MCF 10A (cell line): ENCODE measurements at regions not wholly inside any gene's neighbourhood (a gene's known extent, or its start where the extent isn't known, plus 50 kb on each side); places are given as distances from the start of the nearest gene placed in this dataset.

Experiments used
- BruUV-seq: library from RNA; stranded (reverse); fragments of 400-500 nt; replicated peaks from 2 replicates; lab custom pipeline; 2021; lab: Mats Ljungman, UMichigan
- CTCF ChIA-PET: fragments of 300-600 bp; sonication (Branson Sonifier 250); formaldehyde crosslinking; extraction: SDS; loops from one replicate; lab custom pipeline; 2021; ENCODE audit warnings: antibody characterized with exemption, inconsistent platforms; lab: Yijun Ruan, JAX
- POLR2A ChIA-PET: fragments of 300-600, 350-650 bp; sonication (Branson Sonifier 250); formaldehyde crosslinking; extraction: SDS; loops from one replicate; lab custom pipeline; 2020; ENCODE audit warnings: antibody characterized with exemption, inconsistent platforms; lab: Yijun Ruan, JAX
- DNase-seq: peaks from one replicate; pipeline ENCODE4 v3.0.0-alpha.2; 2018; ENCODE audit not compliant: unreplicated experiment
- H3K27ac Mint-ChIP-seq: one replicate; pipeline ENCODE4 v1.8.0; 2022; ENCODE audit warnings: mild to moderate bottlenecking, low read depth, mixed read lengths; ENCODE audit not compliant: unreplicated experiment
- H3K27me3 Mint-ChIP-seq: one replicate; pipeline ENCODE4 v1.8.0; 2022; ENCODE audit warnings: mixed read lengths; ENCODE audit not compliant: insufficient read depth, unreplicated experiment
- H3K36me3 Mint-ChIP-seq: one replicate; pipeline ENCODE4 v1.8.0; 2022; ENCODE audit warnings: mild to moderate bottlenecking, moderate library complexity, mixed read lengths; ENCODE audit not compliant: insufficient read depth, unreplicated experiment
- H3K4me1 Mint-ChIP-seq: one replicate; pipeline ENCODE4 v1.8.0; 2022; ENCODE audit warnings: mixed read lengths; ENCODE audit not compliant: insufficient read depth, unreplicated experiment
- H3K4me3 Mint-ChIP-seq: one replicate; pipeline ENCODE4 v1.8.0; 2022; ENCODE audit warnings: mild to moderate bottlenecking, moderate library complexity, mixed read lengths; ENCODE audit not compliant: unreplicated experiment
- H3K9me3 Mint-ChIP-seq: one replicate; pipeline ENCODE4 v1.8.0; 2022; ENCODE audit warnings: mixed read lengths; ENCODE audit not compliant: unreplicated experiment
- CTCF ChIP-seq: fragments of 200-600 bp; IDR thresholded peaks from one replicate; pipeline ENCODE4 v1.8.0; 2022; ENCODE audit warnings: antibody characterized with exemption, mild to moderate bottlenecking; ENCODE audit not compliant: unreplicated experiment
- intact Hi-C: fragments of 100-400 bp; cut with micrococcal nuclease; formaldehyde crosslinking; loops from 2 replicates; pipeline ENCODE4 v1.14.1; 2022

GRCh38 chr15:91599261-91599660 is 254.2 kb upstream of the SLCO3A1 start:
- intact Hi-C loops: no loop called here
- no peak for TF ChIP-seq CTCF
- ChIA-PET CTCF (no interaction called here), POLR2A (interaction anchor here (1.2 kb wide), 1 partner anchor 15 kb away, joined by 3 read pairs; no protein-coding TSS in a partner anchor)
- no peaks in the 10 kb centered on the region for H3K9me3 Mint-ChIP-seq
- no peak for DNase-seq
- H3K4me1 Mint-ChIP-seq: no peaks in the 10 kb centered on the region
- H3K27ac Mint-ChIP-seq: no peak overlapping the region
- H3K36me3 Mint-ChIP-seq: no peaks in the 10 kb centered on the region
- H3K4me3 Mint-ChIP-seq: no peak overlapping the region
- peaks cover 17% of the 10 kb centered on the region for H3K27me3 Mint-ChIP-seq
- BruUV-seq: no TSS peak

- TF ChIP-seq CTCF: no peak
- CTCF ChIA-PET: no interaction called here
- intact Hi-C loops: no loop called here
- Mint-ChIP-seq H3K36me3 (no peaks in the 10 kb centered on the region), H3K4me1 (no peaks in the 10 kb centered on the region), H3K9me3 (no peaks in the 10 kb centered on the region), H3K27ac (no peak overlapping the region), H3K27me3 (peaks cover 2% of the 10 kb centered on the region), H3K4me3 (no peak overlapping the region)
- POLR2A ChIA-PET: interaction anchor here (0.7 kb wide), 1 partner anchor 187 kb away, joined by 3 read pairs; no protein-coding TSS in a partner anchor
- peak; percentile 27 for DNase-seq
- BruUV-seq: no TSS peak
These were observed 250.0 kb upstream of the SLCO3A1 start for GRCh38 chr15:91603384-91604080.

- BruUV-seq: no TSS peak
- no peaks in the 10 kb centered on the region for H3K36me3 Mint-ChIP-seq
- H3K27me3 Mint-ChIP-seq: no peaks in the 10 kb centered on the region
- H3K4me1 Mint-ChIP-seq: no peaks in the 10 kb centered on the region
- TF ChIP-seq CTCF: no peak
- CTCF ChIA-PET: interaction anchor here (0.7 kb wide), 1 partner anchor 11 kb away, joined by 3 read pairs; no protein-coding TSS in a partner anchor
- intact Hi-C loops: no loop called here
- no peak overlapping the region for H3K4me3 Mint-ChIP-seq
- H3K9me3 Mint-ChIP-seq: no peaks in the 10 kb centered on the region
- no peak overlapping the region for H3K27ac Mint-ChIP-seq
- POLR2A ChIA-PET: interaction anchor here (0.7 kb wide), 1 partner anchor 186 kb away, joined by 3 read pairs; no protein-coding TSS in a partner anchor
- no peak for DNase-seq
These were observed 249.4 kb upstream of the SLCO3A1 start for GRCh38 chr15:91604122-91604521.

GRCh38 chr15:91605576-91605975 is 247.9 kb upstream of the SLCO3A1 start:
- no TSS peak for BruUV-seq
- Mint-ChIP-seq H3K36me3 (no peaks in the 10 kb centered on the region), H3K27ac (no peak overlapping the region), H3K9me3 (peaks cover 8% of the 10 kb centered on the region), H3K4me3 (no peak overlapping the region), H3K4me1 (no peaks in the 10 kb centered on the region), H3K27me3 (no peaks in the 10 kb centered on the region)
- POLR2A ChIA-PET: no interaction called here
- CTCF ChIA-PET: interaction anchor here (0.6 to 1.0 kb wide), 3 partner anchors 117 to 155 kb away, joined by 3 read pairs; no protein-coding TSS in a partner anchor
- intact Hi-C loops: no loop called here
- no peak for TF ChIP-seq CTCF
- no peak for DNase-seq
